ENCODE measurements at regions not wholly inside any gene's neighbourhood (a gene's known extent, or its start where the extent isn't known, plus 50 kb on each side); places are given as distances from the start of the nearest gene placed in this dataset.

DNA sequence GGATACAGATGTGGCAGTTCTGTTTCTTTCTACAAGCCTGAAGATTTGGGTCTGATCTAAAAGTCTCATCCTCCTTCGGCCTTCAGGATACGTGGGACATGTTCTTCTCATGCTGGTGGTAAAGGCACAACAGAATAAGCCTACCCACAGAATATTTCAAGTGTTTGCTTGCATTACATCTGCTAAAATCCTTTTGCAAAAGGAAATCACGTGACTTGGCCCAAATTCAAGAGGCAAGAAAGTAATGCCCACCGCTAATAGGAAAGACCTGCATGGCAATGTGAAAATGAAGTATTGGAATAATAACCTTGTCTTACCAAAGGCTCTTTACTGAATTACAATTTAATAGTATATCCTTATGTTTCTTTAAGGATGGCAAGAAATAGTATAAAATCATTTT lies 439.9 kb upstream of the TGFBR2 start:
- TF ChIP-seq, protein P1, sequence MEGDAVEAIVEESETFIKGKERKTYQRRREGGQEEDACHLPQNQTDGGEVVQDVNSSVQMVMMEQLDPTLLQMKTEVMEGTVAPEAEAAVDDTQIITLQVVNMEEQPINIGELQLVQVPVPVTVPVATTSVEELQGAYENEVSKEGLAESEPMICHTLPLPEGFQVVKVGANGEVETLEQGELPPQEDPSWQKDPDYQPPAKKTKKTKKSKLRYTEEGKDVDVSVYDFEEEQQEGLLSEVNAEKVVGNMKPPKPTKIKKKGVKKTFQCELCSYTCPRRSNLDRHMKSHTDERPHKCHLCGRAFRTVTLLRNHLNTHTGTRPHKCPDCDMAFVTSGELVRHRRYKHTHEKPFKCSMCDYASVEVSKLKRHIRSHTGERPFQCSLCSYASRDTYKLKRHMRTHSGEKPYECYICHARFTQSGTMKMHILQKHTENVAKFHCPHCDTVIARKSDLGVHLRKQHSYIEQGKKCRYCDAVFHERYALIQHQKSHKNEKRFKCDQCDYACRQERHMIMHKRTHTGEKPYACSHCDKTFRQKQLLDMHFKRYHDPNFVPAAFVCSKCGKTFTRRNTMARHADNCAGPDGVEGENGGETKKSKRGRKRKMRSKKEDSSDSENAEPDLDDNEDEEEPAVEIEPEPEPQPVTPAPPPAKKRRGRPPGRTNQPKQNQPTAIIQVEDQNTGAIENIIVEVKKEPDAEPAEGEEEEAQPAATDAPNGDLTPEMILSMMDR (IDR thresholded peaks at IDR 0.05; ENCODE audit: control extremely low read depth, extremely low read depth, low read depth, missing control alignments), result no peak
- ChIA-PET CTCF (interaction anchor here (1.7 kb wide), 1 partner anchor 13 kb away, joined by 4 read pairs; no protein-coding TSS in a partner anchor), POLR2A (no interaction called here)
- no peak for DNase-seq (ENCODE audit: extremely low spot score)

DNA sequence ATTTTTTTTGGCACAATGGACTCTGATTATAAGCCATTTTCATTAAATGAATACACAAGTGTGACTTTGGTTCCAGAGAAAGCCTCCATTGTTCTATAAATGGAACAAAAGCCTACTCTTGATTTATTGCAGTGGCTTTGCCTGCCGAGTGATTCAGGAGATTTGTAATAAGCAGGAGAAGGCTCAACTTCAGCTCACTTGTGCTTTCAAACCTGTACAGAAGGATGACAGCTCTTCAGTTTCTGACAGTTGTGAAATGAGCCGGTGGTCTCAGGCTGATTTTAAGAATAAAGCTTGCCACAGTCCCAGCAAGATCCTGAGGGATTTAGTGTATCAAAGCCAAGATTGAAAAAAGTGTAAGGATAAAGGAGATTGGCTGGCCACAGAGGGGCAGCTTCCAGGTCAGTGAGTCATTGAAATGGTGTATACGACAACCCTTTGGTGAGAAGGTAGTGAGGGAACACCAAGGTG lies 438.8 kb upstream of the TGFBR2 start:
- DNase-seq (ENCODE audit: extremely low spot score), result no peak
- ChIA-PET CTCF (interaction anchor here (1.2 to 1.7 kb wide), 2 partner anchors 9 to 12 kb away, joined by 4 read pairs; no protein-coding TSS in a partner anchor), POLR2A (no interaction called here)
- TF ChIP-seq, protein P1 (IDR thresholded peaks at IDR 0.05; ENCODE audit: control extremely low read depth, extremely low read depth, low read depth, missing control alignments), result no peak

DNA sequence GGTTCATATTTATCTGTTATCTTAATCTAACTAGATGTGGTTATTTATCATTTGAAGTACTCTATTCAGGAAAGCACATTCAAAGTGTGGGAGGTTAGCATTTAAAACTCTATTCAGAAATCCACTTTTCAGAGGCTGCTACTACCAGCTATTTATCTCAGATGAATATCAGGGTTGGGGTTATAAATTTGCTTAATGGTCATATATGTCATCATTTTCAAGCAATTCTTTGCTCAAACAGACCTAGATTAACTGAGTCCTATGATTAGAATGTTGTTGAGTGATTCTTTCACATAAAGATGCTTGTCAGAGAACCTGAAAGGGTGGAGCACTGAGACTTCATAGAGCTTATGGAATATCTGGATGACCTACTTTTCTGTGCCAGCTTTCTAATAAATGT lies 436.9 kb upstream of the TGFBR2 start:
- CTCF ChIA-PET, result interaction anchor here (1.1 to 1.6 kb wide), 2 partner anchors 15 to 524 kb away, joined by 3 read pairs; no protein-coding TSS in a partner anchor

DNA sequence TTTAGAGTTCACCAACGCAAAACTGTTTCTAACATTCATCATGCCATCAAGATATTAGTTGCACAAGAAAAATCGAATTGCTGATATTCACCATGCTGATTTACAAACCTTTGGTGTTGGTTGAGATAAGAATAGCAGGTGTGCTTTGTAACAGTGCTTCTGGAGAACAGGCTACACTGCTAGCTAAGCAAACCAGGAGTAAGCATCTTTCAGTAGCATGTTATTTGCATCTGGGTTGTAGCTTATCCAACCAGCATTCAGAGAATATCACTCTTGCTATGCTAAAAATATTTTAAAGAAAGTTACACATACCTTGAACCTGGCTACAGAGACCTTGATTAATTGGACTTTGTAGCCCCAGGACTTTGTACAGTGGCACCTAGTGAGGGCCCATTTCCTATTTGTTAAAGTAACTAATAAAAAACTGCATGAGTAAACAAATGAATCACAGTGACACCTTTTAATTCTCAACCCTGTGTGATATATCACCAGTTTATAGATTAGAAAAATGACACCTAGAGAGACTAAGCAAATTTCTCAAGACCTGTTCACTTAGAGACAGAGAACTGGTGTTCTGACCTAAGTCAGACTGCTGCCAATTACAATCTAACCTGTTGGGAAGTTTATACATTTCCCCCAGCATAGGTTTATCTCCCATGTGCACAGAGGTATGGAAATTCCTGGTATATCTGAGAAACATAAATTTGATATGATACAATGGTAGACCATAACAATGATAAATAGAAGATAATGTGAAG lies 435.5 kb upstream of the TGFBR2 start:
- TF ChIP-seq, protein P1 (IDR thresholded peaks at IDR 0.05; ENCODE audit: control extremely low read depth, extremely low read depth, low read depth, missing control alignments), result no peak
- POLR2A ChIA-PET, result no interaction called here
- CTCF ChIA-PET, result interaction anchor here (0.7 to 1.6 kb wide), 2 partner anchors 18 to 522 kb away, joined by 3 read pairs; no protein-coding TSS in a partner anchor
- DNase-seq (ENCODE audit: extremely low spot score), result no peak

More for the DNA sequence above, 436.9 kb upstream of the TGFBR2 start:
- TF ChIP-seq, protein P1 (IDR thresholded peaks at IDR 0.05; ENCODE audit: control extremely low read depth, extremely low read depth, low read depth, missing control alignments), result no peak
- DNase-seq (ENCODE audit: extremely low spot score), result no peak
- POLR2A ChIA-PET, result no interaction called here

DNA sequence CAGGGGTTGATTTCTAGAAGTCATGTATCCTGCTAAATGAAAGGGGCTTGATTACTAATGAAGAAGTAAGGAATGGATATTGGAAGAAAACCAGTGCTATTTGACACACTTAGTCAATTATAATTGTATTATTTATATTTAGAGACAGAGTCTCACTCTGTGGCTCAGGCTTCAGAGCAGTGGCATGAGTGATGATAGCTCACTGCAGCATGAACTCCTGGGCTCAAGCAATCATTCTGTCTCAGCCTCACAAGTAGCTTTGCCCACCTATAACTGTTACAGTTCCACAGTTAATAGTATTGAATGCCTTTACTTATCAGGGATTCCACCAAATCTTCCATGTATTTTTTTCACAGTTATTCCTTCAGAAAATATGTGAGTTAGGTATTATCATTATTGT lies 432.0 kb upstream of the TGFBR2 start:
- POLR2A ChIA-PET, result no interaction called here

More for the DNA sequence above, 432.0 kb upstream of the TGFBR2 start:
- CTCF ChIA-PET, result interaction anchor here (1.9 kb wide), 1 partner anchor 25 kb away, joined by 8 read pairs; no protein-coding TSS in a partner anchor
- TF ChIP-seq, protein P1 (IDR thresholded peaks at IDR 0.05; ENCODE audit: control extremely low read depth, extremely low read depth, low read depth, missing control alignments), result no peak
- no peak for DNase-seq (ENCODE audit: extremely low spot score)

All from GM10248 (cell line).